NCI-H1048 (cell line): ENCODE measurements at regions not wholly inside any gene's neighbourhood (a gene's known extent, or its start where the extent isn't known, plus 50 kb on each side); places are given as distances from the start of the nearest gene placed in this dataset.
"Not testable (repeated sequence)": the region's sequence is repeated elsewhere in the genome, so short reads cannot be mapped to it uniquely, and the experiment has no call there.

Source experiments
- DNase-seq: peaks from one replicate; lab custom pipeline; 2025; lab: John Stamatoyannopoulos, UW

DNA sequence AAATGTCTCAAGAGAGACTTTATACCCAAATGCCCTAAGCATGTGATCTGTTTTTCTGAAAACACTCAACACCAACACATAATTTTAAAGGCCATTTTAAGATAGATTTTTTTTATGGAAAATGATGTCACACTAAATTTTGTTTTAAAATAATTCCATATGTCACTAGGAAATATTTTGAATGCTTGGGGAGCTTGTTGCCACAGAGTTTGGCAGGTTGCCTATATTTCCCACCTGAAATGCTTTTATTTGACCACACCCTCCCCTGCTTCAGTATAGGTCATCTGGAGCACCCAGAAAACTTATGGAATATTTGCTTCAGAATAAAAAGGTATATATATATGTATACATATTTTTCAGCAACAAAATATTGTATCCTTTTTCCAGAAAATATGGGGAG lies 180.0 kb upstream of the ANK3 start:
- no peak for DNase-seq

DNA sequence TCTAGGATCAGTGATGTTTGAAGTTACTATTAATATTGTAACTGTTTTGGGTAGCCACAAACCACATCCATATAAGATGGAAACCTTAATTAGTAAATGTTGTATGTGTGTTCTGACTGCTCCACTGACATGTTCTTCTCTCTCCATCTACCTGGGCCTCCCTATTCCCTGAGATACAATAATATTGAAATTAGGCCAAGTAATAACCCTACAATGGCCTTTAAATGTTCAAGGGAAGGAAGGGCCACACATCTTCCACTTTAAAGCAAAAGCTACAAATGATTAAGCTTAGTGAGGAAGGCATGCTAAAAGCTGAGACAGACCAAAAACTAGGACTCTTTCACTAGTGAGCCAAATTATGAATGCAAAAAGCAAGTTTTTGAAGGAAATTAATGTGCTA lies 176.4 kb upstream of the ANK3 start:
- DNase-seq, result no peak

DNA sequence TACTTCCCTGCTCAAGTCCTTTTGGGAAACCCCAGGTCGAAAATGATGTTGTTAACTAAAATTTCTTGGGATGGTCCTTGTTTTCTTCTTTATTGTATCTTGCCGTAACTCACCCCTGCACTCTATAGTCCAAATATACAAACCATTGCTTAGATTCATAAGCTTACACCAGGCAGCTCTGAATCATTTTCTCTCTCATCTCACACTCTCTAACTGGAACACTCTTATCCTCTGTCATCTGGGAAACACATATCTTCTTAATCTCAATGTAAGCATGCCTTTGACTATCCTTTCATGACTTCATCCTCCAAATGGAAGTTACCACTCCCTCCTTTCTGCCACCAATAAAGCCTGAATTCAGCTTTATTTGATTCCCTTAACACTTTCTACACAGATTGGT lies 175.8 kb upstream of the ANK3 start:
- DNase-seq, result no peak

DNA sequence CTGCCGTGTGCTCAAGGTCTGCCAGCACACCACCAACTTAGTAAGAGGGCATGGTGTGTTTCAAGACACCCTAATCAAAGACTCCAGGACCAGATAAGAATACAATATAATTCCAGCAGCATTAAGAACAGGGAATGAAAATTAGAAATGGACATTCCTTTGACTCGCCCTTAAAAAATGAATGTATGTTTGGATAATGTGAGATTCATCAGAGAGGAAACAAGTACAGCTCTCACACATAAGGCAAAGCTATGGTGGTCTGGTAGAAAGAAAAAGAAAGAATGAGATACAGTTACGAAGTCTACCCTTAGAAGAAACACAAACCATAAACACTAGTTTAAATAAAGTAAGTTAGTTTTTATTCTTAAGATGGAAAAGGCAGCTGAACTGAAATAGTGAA lies 174.8 kb upstream of the ANK3 start:
- DNase-seq, result no peak

DNA sequence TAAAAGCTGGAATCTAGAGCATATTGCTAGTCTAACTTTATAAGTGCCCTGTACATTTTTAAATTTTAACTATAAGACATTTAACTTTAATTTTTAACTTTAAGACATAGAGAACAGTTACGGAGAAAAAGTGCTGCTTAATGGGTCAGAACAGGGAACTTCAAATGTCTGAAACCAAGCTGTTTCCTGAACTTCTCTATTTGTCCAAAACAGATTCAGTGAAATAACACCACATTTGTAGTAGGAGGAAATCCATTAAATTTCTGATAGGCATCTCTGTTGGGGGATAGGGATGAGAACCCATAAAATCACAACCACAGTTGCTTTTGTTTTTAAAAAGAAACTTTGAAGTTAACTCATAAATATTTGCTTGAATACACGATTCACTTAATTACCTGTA lies 170.8 kb upstream of the ANK3 start:
- DNase-seq, result no peak

DNA sequence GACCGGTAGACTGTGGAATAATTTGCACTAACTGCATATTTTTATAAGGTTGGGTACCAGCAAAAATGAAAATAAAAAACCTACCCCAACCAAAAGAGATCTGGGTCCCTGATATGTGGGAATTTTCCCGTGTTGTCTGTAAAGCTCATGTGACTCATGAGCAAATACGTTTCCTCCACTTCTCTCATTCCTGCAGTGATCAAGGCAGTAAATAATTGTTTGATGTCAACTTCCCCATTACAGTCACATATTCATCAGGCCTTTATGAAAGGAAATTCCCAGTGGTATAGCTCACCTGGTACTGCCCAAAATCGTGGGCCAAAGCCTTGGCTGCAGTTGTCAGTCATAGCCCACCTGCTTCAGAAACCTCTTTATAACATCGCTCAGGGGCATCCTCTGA lies 166.0 kb upstream of the ANK3 start:
- DNase-seq, result no peak

DNA sequence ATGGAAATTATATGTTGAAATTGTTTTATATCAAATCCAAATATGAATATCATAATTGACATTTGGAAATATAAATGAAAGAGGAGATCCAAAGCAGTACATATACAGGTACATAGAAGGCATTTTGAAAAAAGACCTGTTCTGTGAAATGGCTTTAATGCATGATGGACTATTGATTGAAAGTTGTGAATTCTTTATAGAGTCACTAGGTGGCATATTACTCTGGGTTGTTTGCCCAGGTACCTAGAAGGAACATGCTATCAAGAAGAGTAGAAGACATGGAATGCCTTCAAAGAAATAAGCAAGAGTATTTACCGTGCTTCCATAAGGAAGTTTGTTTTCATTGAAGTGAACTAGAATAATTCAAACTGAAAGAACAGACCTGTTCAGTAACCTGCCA lies 160.0 kb upstream of the ANK3 start:
- no peak for DNase-seq

DNA sequence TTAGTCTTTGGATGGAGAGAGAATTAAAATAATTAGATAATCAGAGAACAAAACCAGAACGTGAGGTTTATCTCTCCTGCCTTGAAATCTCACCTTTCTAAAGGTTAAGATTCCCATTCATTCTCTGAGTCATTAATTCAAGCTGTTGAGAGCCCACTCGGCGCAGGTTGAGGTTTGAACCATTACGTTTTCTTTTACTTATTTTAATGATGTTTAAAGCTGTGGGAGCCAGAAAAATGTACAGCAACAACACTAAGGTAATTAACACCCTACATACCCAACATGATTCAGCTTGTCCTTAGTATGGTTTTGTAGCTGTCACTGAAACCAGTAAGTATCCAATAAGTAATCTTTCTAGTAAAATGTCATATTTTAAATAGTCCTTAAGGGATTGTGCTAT lies 153.0 kb upstream of the ANK3 start:
- DNase-seq, result no peak

DNA sequence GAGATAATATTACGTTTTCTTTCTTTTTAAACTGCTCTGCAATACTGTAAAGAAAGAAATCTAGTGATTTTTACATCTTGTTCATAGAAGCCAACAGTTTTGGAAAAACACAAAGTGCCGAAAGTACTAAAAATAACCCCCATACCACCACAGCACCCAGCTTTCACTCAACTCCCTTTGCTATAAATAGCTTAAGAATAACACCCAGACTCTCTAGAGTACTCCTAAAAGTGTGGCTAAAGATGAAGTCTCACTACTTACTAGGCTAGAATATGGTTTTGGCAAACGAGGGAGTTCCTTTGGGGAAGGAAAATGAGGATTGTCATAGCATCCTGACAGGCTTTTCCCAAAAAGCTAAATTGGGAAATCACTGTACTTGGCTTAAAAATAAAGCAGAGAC lies 151.8 kb upstream of the ANK3 start:
- no peak for DNase-seq

DNA sequence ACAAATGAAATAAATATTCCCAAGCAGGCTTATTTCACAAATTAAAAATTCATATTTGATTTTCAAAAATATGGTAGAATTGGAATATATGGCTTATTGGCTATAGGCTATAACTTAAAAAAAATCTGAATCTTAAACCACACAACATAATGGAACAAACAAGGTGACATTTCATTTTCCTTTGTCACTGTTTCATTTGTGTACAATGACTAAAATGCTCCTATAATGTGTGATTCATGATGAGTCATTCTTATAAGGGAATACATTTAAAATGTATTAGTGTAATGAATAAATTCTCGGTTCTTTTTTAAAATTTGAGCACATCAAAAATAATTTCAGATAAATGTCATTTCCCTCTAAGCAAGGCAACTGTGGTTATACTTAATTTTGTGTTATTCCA lies 148.0 kb upstream of the ANK3 start:
- no peak for DNase-seq

DNA sequence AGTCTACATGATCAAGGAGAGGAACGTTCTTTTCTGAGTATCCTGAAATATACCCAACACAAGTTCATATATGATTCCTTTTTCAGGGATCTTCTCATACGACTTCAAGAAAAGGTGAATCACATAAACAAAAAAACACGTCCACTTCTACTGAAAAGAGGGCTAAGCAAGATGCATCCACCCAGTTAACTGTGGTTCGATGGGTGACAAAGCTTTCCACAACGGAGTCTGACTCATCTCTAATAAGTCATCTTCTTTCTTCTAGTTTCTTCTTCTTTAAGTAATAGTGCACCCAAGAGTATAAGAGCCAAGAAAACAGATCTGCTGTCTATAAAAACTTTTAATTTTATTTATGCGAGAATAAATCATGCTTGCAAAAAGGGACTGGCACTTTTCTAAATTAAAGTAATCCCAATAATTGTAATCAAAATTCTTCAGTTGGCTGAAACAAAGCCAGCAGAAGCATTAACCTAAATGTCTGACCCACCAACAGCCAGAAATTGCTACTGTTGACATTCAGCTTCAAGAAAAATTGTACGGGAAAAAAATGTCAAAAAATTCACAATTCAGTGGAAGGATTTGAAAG lies 146.9 kb upstream of the ANK3 start:
- no peak for DNase-seq

DNA sequence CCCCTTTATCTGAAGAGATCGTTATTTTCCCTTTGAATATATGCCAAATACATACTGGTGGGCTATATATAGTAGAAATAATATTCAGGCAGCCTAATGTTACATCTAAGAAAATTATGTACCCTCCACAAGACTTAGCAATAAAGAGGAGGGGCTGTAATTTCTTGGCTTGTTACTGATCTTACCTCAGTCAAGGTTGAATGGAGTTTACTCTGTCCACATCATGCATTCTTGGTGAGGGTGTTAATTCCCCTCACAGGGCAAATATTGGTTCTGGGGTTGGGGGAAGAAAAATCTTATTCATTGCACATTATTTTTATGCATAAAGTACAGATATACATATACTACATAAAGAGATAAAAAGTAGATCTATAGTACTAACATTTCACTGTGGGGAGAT lies 145.8 kb upstream of the ANK3 start:
- DNase-seq, result no peak

DNA sequence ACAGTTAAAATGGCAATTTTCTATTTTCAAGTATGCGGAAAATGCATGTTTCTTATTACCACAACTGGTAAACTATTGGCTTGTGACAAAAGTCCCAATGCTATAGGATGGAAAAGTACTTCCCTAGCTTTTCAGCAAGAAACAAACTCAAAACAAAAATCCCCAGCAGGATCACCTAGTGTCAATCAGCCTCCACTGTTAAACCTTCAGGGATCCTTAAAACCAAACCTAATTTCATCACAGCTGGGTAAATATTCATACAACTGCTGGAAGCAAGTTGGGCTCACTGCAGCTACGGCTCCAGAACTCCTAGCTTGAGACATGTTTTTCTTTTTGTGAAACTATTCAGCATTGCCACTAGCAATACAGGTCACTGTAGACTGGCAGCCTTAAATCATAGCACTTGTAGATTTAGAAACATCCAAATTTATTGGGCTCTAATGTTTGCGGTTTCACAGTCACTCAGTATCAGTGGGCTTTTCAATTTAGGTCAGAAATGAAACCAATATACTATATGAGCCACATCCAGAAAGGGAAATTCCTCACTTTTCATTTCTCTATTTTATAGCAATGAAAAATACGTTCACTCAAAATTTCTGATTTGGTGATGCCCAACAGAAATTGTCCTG lies 145.2 kb upstream of the ANK3 start:
- no peak for DNase-seq

DNA sequence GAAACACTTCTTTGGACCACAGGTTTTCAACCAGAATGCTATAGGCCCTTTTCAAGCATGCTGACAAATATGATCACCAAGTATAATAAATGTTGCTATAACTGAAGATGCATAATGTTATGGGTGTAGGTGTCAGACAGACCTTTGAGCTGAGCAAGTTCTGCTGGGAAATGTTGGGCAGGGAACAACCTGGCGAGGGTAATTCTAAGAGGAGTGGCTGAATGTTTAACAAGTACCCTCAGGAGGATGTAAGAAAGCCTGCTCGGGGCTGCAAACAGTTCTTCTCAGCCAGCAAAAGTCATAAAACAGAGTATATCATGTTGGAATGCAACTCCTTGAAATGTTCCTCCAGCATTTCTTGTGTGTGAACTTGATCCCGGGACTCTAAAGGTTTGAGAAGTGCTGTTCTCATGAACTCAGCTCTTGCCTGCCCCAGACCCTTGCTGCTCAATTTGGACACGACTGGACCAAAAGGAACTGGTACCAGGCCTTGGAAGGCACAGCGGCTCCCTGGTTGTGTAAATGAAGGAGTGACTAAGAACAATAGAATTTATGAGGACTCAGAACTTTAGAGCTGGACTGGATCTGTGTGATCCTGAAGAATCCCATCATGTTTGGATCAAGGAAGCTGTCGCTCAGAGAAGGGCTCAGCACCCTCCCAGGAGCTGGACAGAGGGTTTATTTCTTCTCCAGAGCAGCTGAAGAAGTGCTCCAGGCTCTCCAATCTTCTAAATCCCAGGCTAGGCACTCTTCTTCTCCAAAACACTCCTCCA lies 143.2 kb upstream of the ANK3 start:
- no peak for DNase-seq

DNA sequence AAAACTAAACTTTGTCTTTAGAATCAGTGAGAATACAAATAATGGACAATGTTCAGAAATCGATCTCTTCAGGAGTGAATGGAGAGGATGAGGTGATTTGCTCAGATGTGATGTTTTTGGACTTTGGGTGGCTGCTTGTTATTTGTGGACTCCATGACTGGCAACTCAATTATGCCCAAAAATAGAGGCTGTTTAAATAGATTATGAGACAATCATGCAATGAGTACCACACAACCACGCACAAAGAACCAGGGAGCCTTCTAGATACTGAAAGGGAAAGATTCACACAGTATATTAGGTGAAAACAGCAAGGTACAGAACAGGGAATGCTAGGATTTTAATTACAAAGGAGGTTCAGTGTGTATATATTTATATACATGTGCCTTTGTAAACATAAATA lies 141.3 kb upstream of the ANK3 start:
- DNase-seq, result no peak

DNA sequence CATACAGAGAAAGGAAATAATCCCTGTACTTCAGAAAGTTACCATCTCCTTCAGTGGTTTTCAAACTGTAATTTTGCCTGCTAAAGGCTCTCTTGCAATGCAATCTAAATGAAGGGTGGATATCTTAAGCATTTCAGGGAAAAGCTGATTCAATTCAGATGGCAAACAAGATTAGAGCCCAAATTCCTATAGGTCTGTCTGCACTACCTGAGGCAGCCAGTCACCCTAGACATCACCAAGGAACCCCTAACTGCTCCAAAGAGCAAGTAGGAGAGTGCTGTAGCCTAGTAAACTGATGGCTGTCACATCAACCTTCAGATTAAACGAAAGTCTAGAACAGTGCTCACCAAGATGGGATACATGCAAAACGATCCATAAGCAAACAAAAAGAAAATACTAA lies 138.0 kb upstream of the ANK3 start:
- DNase-seq, result no peak

DNA sequence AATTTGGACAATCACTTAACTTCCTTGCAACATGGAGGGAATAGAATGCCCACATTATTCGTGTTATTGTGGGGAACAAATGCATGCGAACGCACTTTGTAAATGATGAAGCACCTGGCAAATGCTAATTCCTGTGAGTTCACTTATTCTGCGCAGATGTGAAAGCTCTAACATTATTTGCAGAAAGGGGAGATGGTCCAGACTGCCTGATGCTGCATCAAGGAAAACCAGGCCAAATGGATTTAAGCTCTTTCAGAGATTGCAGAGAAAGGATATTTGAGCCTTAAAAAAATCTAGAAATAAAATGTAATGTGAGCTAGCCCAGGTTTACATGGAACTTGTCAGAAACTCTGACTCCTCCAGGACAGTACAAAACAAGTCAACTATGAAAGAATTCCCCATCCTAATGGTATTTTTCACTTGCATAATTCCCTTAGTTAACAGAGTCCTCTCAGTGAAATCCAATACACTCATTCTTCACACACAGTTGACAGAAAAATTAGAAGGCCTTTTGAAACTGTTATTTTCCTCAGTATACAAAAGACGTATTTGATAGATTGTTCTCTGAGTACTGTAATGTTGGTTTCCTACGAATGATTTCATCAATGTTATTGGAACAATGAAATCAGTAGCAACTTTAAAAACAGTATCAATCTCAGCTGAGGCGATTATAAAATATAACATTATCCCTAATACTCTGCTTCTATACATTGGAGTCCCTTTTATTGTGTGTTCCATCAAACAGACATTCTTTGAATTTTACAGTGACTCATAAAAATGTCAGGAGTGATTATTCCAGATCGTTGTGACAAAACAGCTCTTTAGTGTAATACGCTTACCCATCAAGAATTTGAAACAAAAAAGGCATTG lies 136.3 kb upstream of the ANK3 start:
- no peak for DNase-seq

DNA sequence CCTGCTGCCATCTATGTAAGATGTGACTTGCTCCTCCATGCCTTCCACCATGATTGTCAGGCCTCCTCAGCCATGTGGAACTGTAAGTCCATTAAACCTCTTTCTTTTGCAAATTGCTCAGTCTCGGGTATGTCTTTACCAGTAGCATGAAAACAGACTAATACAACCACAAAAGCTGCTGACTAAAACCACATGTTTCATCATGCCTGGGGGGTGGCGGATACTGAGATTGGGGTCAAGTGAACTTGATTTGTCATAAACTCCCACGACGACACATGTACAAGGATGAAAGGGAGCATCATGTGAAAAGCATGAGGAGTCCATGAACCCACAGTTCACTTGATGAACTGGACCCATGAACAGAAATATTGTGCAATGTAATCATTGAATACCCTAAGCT lies 134.9 kb upstream of the ANK3 start:
- DNase-seq, result no peak

DNA sequence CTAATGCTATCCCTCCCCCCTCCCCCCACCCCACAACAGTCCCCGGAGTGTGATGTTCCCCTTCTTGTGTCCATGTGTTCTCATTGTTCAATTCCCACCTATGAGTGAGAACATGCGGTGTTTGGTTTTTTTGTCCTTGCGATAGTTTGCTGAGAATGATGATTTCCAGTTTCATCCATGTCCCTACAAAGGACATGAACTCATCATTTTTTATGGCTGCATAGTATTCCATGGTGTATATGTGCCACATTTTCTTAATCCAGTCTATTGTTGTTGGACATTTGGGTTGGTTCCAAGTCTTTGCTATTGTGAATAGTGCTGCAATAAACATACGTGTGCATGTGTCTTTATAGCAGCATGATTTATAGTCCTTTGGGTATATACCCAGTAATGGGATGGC lies 133.7 kb upstream of the ANK3 start:
- not testable (repeated sequence) for DNase-seq

DNA sequence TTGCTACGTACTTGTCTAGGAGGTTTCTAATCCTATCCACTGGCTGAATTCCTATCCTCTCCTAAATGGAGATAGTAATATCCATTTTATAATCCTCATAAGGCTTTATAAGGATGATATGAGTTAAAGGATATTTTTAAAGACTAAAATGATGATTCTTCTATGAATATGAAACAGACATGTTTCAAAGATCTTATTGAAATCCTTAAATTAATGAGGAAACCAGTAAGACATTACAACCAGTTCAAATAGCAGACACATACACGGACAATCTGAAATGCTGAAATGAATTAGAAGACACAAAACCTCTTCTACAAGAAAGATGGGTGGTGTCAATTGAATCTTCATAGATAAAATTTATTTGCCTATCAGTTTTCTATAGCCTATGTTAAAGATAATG lies 132.9 kb upstream of the ANK3 start:
- no peak for DNase-seq

DNA sequence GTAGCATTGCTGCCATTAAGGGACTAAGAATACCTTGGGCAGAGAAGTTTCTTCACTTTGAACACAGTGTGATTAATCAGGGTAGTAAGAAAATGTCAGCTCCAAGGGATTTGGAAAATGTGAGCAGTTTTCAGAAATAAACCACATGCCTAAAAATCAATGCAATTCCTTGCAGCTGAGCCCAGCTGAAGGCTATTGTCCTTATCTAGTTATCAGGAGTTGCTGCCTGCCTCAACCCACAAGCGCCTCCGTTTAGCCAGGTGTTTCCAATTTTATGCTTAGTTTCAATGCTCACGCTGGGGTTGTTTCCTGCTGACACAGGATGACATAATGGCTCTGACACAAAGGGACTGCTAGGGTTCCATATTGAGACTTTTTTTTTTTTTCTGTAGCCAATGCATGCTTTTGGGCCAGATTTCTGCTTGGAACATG lies 132.3 kb upstream of the ANK3 start:
- DNase-seq, result no peak

DNA sequence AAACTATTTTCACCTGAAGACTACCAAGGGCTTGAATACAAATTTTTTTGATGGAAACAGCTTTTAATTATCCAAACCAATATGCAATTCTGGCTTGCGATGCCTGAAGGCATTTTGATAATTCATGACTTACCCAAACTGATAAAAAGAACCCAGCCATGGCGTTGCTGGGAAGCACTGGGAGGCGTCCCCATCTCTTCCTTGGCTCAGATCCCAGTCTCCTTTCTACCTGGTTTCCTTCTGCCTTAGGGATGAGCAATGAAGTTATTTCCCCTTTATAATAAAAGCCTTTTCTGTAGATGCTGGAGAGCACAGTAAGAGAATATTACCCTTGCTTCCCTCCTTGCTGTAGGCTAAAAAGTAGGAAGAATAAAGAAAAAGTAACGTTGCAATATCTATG lies 129.1 kb upstream of the ANK3 start:
- no peak for DNase-seq

DNA sequence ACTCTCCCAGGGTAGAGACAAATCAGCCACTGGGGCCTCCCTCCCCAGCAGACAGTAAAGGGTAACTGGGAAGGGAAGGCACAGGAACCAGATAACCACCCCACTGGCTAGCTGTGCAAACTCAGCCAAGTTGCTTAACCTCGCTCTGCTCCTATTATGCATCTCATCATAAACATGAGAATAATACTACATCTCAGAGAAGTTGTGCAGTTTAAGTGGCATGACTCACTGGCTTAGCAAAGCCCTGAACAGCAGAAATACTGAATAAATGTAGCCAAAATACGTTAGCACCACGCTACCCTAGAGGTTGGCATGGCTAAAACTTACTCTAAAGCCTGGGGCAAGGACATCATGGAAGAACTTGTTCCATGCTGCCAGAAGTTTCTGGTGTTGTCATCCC lies 128.1 kb upstream of the ANK3 start:
- DNase-seq, result no peak
